ENCODE measurements at regions not wholly inside any gene's neighbourhood (a gene's known extent, or its start where the extent isn't known, plus 50 kb on each side); places are given as distances from the start of the nearest gene placed in this dataset.

DNA sequence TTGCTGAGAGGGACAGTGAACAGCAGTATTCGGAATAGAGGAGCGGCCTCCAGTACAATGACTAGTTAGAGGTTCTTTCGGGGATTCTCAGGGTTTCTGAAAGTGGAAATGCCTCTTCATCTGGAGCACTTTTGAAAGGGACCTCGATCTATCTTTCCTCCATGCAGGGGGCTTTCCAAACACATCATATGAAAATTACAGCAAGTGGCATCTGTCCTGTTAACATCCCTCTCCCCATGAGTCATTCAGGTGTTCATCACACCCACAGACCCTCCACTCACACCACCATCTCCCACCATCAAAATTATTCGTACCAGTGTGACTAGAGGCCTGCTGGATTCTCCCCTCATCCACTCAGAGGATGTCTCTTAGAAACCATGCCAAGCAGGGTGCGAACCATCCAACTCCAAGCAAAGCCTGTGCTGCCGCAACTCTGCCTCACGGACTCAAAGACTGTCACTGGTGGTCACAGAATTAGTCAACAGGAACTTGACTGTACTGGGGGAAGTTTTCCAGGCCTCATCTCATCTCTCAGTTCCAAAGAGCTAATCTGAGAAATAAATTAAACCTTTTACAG is 211.1 kb downstream of the MRPL39 start:
- Mint-ChIP-seq H3K36me3 (no peaks in the 10 kb centered on the region), H3K27ac (peak overlapping the region in 1 of 3 donors; percentile 39), H3K4me3 (peak overlapping the region in 3 of 4 donors; percentile 12 to 87 (median 58)), H3K27me3 (no peaks in the 10 kb centered on the region), H3K4me1 (peaks cover 6 to 8% (median 8%) of the 10 kb centered on the region in 3 donors), H3K9me3 (no peaks in the 10 kb centered on the region)

DNA sequence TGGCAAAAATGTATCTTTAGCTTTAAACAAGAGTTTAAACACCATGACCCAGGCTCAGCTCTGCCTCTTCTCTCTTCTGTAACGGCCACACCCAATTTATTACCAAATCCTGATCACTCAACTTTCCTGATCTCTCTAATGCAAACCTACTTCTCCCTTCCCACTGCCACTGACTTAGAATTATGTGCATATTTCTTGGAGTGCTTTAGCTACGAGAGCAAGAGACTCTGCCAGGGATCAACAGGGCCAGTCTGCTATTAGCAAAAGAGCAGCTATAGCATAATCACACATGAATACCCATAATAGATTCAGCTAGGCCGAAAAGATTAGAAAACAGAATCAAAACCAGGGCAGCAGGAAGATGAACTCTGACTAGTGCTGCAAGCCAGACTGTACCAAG is 215.5 kb downstream of the MRPL39 start:
- H3K27ac Mint-ChIP-seq, result no peak overlapping the region
- H3K4me3 Mint-ChIP-seq, result no peak overlapping the region
- H3K27me3 Mint-ChIP-seq, result no peaks in the 10 kb centered on the region
- no peaks in the 10 kb centered on the region for H3K36me3 Mint-ChIP-seq
- peaks cover 6 to 11% (median 8%) of the 10 kb centered on the region in 3 donors for H3K4me1 Mint-ChIP-seq
- no peaks in the 10 kb centered on the region for H3K9me3 Mint-ChIP-seq

DNA sequence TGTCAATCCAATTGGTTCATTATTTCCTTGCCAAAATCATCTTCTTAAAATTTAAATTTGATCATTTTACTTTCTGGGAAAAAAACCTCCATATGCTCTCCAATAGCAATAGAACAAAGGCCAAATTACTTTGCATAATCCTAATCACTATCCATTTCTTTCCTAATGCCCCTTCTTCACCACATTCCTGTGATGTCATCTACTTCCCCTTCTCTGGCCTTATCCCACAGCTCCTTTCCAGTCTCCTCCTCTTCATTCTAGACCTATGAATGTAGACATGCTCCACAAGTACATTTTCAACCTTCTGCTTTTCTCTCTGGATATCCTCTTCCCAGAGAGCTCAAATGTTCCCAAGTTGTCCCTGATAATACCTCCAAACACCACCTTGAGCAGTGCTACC is 216.6 kb downstream of the MRPL39 start:
- H3K27me3 Mint-ChIP-seq, result no peaks in the 10 kb centered on the region
- no peaks in the 10 kb centered on the region for H3K36me3 Mint-ChIP-seq
- no peak overlapping the region for H3K4me3 Mint-ChIP-seq
- H3K9me3 Mint-ChIP-seq, result no peaks in the 10 kb centered on the region
- peaks cover 4 to 6% (median 4%) of the 10 kb centered on the region in 3 donors for H3K4me1 Mint-ChIP-seq
- no peak overlapping the region for H3K27ac Mint-ChIP-seq

DNA sequence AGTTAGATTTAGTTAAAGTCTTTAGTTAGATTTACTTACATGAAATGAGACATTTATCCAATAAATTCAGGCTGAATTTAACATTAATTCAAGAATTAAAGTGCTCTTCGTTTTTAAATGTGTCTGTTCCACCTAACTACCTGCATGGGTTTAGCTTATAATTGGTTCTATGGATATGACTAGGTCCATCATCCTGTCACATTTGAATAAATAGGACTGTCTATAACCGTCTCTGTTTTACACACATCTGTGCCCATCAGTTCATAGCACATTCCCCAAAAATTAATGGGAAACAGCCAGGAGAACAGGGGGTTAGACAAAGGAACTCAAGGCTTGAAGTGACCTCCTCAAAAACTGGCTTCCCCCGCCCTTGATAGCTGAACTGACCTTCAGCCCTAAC is 219.6 kb downstream of the MRPL39 start:
- no peak overlapping the region for H3K4me3 Mint-ChIP-seq
- H3K27me3 Mint-ChIP-seq, result no peaks in the 10 kb centered on the region
- H3K4me1 Mint-ChIP-seq, result peaks cover 3 to 6% (median 5%) of the 10 kb centered on the region in 3 donors
- H3K36me3 Mint-ChIP-seq, result peaks cover under 1% of the 10 kb centered on the region
- H3K27ac Mint-ChIP-seq, result no peak overlapping the region
- H3K9me3 Mint-ChIP-seq, result no peaks in the 10 kb centered on the region

DNA sequence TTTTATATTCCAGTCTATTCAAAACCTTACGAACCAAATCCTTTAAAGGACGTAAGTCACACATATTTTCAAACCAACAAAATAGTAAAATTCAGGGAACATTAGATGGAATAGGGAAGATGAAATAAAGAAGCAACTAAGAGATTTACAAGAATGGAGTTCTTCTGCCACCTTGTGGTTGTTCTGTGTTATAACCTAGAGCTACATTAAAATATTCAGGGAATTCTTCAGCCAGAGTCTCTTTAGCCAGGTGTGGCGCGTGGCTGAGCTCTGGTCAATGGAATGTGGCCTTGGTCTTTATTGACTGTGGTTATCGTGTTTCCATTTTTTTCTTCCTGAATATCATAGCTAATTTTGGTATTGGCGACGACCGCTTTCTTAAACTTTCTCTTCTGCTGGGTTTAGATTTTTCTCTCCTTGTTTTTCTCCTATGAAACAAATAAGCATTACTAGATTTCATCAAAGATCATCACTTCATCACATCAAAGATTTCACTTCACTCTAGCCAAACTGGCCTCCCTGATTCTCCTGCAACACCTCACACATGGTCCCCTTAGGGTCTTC is 221.3 kb downstream of the MRPL39 start:
- H3K27ac Mint-ChIP-seq, result no peak overlapping the region
- no peak overlapping the region for H3K4me3 Mint-ChIP-seq
- no peaks in the 10 kb centered on the region for H3K9me3 Mint-ChIP-seq
- peaks cover 3 to 6% (median 5%) of the 10 kb centered on the region in 3 donors for H3K4me1 Mint-ChIP-seq
- H3K27me3 Mint-ChIP-seq, result no peaks in the 10 kb centered on the region
- peaks cover 3% of the 10 kb centered on the region for H3K36me3 Mint-ChIP-seq

DNA sequence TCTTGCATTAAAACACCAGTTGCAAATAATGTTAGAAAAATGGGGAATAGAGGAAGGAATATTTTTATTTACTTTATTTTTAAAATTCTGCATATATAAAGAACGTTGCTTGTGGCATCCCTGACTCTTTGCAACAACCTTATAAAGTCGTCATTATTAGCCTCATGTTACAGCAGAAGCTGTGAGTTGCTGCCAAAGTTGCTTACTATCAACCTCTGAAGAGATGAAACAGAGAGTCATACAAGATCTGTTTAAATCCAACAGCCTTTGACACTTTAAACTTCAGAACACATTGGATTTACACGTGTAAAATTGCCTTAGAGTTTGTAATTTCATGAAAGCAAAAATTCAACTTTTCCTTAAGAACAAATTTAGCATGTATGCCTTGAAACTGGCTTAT is 221.9 kb downstream of the MRPL39 start:
- Mint-ChIP-seq H3K36me3 (peaks cover 3% of the 10 kb centered on the region), H3K4me3 (no peak overlapping the region), H3K27me3 (no peaks in the 10 kb centered on the region), H3K27ac (no peak overlapping the region), H3K9me3 (no peaks in the 10 kb centered on the region), H3K4me1 (peaks cover 2 to 6% (median 5%) of the 10 kb centered on the region in 3 donors)

DNA sequence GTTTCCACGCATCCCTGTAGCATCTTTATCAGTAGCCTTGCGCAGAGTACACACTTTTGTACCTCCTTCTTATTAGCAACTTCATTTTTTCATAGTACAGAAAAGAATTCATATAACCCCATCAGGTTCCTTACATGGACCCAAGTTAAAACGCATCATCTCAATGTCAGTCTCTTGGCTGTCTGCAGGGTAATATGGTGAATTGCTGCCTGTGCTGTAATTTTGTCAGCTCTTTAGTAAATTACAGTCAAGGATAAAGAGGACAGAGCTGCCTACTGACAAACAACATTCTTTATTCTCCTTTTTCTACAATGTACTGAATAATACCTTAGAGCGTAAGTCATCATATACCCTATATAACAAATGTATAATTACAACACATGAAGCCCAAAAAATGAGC is 222.5 kb downstream of the MRPL39 start:
- Mint-ChIP-seq H3K36me3 (peaks cover 3% of the 10 kb centered on the region), H3K9me3 (no peaks in the 10 kb centered on the region), H3K4me1 (peaks cover 2 to 6% (median 5%) of the 10 kb centered on the region in 3 donors), H3K4me3 (no peak overlapping the region), H3K27ac (no peak overlapping the region), H3K27me3 (no peaks in the 10 kb centered on the region)

DNA sequence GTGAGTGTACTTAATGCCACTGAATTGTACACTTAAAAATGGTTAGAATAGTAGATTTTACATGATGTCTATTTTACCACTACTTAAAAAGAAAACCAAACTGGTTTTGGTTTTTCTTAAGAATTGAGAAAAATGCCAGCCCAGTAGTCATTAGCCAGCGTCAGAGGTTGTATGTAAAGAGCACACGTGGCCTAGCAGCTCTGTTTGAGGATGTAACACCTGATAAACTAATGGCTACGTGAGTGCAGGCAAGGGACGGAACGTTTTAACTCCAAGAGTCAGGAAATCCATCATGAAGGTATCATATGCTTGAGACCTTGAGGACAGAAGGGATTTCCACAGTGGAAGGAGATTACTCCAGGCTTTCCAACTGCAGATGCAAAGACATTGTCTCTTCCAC is 223.7 kb downstream of the MRPL39 start:
- Mint-ChIP-seq H3K4me3 (no peak overlapping the region), H3K9me3 (peaks cover 0 to 2% (median under 1%) of the 10 kb centered on the region in 3 donors), H3K27me3 (no peaks in the 10 kb centered on the region), H3K4me1 (peaks cover 0 to 6% (median 5%) of the 10 kb centered on the region in 3 donors), H3K36me3 (peaks cover 3% of the 10 kb centered on the region), H3K27ac (no peak overlapping the region)

DNA sequence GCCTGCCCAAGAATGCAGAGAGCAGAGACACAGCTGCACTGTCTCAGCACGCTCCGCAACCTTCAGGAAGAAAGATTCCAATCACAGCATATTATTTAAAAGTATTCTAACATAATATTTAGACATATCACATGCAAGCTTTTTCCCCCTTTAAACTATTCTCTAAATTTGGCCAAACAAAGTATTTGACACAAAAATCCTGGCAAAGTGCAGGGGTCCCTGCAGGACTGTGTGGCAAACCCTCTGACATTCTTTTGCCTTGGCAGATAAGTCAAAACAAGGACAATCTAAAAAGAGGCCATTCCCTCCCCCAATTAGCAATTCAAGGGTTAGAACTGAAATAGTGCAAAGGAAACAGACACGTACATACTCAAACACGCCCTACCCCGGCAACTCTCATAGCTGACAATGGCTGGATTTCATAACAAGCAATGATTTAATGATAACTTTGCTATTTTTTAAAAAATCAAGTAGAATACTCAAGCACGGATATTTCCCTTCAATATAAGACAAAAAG is 225.3 kb downstream of the MRPL39 start:
- no peak overlapping the region for H3K4me3 Mint-ChIP-seq
- peaks cover 0 to 5% (median 3%) of the 10 kb centered on the region in 3 donors for H3K9me3 Mint-ChIP-seq
- H3K36me3 Mint-ChIP-seq, result peaks cover 3% of the 10 kb centered on the region
- H3K4me1 Mint-ChIP-seq, result peaks cover 0 to 6% (median 6%) of the 10 kb centered on the region in 3 donors
- no peaks in the 10 kb centered on the region for H3K27me3 Mint-ChIP-seq
- H3K27ac Mint-ChIP-seq, result no peak overlapping the region

DNA sequence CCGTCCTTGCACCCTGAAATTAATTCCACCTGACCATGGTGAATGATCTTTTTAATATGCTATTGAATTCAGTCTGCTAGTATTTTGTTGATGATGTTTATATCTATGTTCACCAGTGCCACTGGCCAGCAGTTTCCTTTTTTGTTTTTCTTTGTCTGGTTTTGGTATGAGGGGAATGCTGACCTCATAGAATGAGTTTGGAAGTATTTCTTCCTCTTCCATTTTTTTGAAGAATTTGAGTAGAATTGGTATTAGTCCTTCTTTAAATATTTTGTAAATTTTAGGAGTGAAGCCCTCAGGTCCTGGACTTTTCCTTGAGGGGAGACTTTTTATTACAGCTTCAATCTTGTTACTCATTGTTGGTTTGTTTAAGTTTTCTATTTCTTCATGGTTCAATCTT is 231.6 kb downstream of the MRPL39 start:
- Mint-ChIP-seq H3K36me3 (peaks cover 4% of the 10 kb centered on the region), H3K4me3 (no peak overlapping the region), H3K27ac (no peak overlapping the region), H3K4me1 (peaks cover 0 to 2% (median 0%) of the 10 kb centered on the region in 3 donors), H3K9me3 (peaks cover 0 to 5% (median 3%) of the 10 kb centered on the region in 3 donors), H3K27me3 (no peaks in the 10 kb centered on the region)

DNA sequence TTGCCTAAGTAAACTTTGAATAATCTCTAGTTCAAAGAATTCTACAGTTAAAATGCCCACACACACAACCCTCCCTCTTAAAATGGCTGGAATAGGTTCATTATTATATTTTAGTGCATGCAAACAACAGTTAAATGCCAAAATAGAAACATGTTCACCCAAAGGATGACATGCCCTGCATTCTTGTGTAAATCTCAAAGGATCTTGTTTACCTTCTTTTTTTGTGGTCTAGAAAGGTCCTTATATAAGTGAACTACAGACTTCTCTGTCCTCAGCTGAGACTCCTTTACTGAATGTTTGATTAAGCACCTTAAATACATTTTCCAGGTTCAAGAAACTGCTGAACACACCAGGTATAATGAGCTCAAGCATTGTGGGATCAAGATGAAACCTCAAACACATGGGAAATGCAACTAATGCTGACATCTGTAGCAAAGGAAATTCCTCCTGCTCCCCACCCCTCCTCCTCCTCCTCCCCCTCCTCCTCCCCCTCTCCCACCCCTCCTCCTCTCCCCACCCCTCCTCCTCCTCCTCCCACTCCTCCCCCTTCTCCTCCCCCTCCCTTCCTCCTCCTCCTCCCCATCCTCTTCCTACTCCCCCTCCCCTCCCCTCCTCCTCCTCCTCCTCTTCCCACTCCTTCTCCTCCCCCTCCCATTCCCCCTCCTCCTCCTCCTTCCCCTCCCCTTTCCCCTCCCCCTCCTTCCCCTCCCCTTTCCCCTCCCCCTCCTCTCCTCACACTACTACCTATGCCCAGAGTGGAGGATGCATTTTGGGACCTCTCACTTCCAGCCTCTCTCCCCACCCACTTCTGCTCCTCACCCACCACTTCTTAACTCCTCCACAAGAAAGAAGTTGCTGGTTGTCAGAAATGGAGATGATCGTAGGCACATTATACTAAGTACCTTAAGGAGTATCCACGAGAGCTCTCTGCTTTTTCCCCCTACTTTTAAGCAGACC is 233.9 kb downstream of the MRPL39 start:
- H3K36me3 Mint-ChIP-seq, result peaks cover 4% of the 10 kb centered on the region
- peaks cover 0 to 2% (median 0%) of the 10 kb centered on the region in 3 donors for H3K4me1 Mint-ChIP-seq
- no peak overlapping the region for H3K27ac Mint-ChIP-seq
- H3K4me3 Mint-ChIP-seq, result no peak overlapping the region
- no peaks in the 10 kb centered on the region for H3K27me3 Mint-ChIP-seq
- peaks cover 0 to 3% (median 1%) of the 10 kb centered on the region in 3 donors for H3K9me3 Mint-ChIP-seq

DNA sequence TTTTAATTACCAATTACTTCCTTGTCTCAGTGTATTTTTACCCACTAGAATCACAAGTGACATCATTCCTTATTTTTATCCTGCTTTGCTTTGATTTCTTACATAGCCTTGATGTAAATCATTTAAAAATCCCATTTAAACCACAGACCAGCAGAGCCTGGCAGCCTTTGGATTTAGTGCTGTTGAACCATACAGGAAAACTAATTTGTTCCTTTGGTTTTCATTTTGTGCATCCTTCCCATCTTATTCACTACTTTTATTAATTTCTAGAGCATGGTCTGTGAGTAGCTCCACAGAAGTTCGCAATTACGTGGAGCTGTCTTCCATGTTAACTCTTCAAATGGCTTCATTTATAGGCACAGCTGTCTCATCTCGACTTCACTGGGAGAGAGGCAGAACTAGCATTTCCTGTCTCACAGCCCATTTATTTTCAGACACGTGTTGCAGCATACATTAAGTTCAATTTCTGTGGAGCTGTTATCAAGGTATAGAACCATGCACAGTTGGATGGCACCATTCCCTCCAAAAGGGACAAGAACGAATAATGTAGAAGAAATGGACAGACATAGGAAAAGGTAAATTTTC is 235.3 kb downstream of the MRPL39 start:
- H3K4me1 Mint-ChIP-seq, result no peaks in the 10 kb centered on the region
- H3K36me3 Mint-ChIP-seq, result peaks cover 4% of the 10 kb centered on the region
- no peaks in the 10 kb centered on the region for H3K27me3 Mint-ChIP-seq
- no peak overlapping the region for H3K4me3 Mint-ChIP-seq
- no peaks in the 10 kb centered on the region for H3K9me3 Mint-ChIP-seq
- no peak overlapping the region for H3K27ac Mint-ChIP-seq

DNA sequence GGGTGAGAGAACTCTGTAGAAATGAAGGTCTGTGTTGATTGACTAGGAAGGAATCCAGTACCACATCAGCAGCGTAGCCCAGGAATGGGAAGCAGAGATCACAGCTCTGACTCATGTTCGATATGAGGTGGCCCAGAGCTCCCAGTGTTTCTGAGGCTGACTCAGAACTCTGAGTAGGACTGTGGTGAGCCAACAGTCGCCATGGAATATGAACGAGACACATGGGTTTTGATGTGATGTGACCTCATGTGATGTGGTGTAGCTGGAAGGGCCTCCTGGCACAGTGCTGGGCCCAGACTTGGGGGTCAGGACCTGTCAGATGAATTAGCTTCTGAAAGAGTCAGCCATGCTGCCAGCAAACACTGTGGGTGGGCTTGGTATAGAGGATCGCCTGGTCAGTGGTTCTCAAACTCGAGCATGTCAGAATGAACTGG is 237.0 kb downstream of the MRPL39 start:
- H3K4me1 Mint-ChIP-seq, result no peaks in the 10 kb centered on the region
- H3K27me3 Mint-ChIP-seq, result no peaks in the 10 kb centered on the region
- no peaks in the 10 kb centered on the region for H3K9me3 Mint-ChIP-seq
- H3K36me3 Mint-ChIP-seq, result no peaks in the 10 kb centered on the region
- no peak overlapping the region for H3K4me3 Mint-ChIP-seq
- H3K27ac Mint-ChIP-seq, result no peak overlapping the region

DNA sequence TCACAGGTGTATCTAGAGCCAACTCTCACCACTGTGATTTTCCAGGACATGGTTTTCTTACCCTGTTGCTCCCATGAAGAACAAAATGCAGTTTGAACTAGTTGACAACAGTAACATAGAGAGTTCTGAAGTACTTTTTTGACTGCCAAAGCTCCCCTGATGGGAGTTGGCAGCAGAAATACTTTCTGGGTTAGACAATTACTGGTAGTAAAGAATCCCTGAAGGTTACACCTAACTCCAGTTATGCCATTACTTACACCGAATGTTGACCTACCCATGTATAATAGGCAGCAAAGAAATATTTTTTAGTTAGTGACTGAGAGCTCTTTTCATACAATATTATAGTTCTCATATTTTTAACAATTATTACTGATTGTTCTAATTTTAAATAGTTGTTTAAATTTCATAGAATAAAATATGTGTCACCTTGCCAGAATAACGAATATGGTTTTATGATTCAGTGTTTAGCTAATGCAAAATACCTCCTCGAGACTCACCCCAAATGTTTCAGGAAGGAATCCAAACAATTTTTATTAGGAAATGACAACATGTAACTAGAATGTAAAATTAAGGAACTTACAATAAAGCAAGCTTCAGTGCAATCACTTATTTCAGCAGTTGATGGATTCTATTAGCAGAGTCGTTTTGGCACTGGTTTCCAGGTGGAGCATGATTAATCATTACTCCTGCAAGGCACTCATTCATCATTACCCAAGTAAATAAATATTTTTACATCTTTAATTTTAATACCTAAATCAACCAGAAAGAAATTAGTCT is 237.6 kb downstream of the MRPL39 start:
- Mint-ChIP-seq H3K36me3 (no peaks in the 10 kb centered on the region), H3K9me3 (no peaks in the 10 kb centered on the region), H3K27me3 (no peaks in the 10 kb centered on the region), H3K27ac (no peak overlapping the region), H3K4me3 (no peak overlapping the region), H3K4me1 (no peaks in the 10 kb centered on the region)

Measured in IgD-negative memory B cell (primary cell).